ENCODE measurements at regions not wholly inside any gene's neighbourhood (a gene's known extent, or its start where the extent isn't known, plus 50 kb on each side); places are given as distances from the start of the nearest gene placed in this dataset.

DNA sequence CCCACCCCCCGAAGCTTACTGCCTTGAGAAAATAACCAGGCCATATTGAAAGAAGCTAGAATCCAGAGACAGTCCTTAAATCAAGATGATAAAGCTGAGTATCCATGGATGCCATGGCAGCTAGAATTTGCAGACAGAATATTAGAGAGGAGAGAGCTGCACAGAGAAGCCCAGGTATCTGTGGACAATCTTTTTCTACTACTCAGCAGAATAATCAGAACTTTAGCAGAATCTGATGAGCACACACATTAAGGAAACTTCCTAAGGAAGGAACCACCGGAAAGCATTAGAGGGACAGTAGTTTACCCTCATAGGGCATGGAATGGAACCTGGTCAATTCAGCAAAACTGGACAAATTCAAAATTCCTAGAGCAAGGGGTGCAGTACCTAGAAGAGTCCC, 1001.7 kb downstream of the HACE1 start:
- TF ChIP-seq CTCF (IDR thresholded peaks at IDR 0.05; ENCODE audit: low read depth, low read length, missing input control): no peak
- TF ChIP-seq RXRA (IDR thresholded peaks at IDR 0.05): no peak
- no peak for TF ChIP-seq YY1 (IDR thresholded peaks at IDR 0.05)
- no peak for TF ChIP-seq ZBTB33 (IDR thresholded peaks at IDR 0.05)
- no peak for TF ChIP-seq MAX (IDR thresholded peaks at IDR 0.05)
- TF ChIP-seq, protein P1, sequence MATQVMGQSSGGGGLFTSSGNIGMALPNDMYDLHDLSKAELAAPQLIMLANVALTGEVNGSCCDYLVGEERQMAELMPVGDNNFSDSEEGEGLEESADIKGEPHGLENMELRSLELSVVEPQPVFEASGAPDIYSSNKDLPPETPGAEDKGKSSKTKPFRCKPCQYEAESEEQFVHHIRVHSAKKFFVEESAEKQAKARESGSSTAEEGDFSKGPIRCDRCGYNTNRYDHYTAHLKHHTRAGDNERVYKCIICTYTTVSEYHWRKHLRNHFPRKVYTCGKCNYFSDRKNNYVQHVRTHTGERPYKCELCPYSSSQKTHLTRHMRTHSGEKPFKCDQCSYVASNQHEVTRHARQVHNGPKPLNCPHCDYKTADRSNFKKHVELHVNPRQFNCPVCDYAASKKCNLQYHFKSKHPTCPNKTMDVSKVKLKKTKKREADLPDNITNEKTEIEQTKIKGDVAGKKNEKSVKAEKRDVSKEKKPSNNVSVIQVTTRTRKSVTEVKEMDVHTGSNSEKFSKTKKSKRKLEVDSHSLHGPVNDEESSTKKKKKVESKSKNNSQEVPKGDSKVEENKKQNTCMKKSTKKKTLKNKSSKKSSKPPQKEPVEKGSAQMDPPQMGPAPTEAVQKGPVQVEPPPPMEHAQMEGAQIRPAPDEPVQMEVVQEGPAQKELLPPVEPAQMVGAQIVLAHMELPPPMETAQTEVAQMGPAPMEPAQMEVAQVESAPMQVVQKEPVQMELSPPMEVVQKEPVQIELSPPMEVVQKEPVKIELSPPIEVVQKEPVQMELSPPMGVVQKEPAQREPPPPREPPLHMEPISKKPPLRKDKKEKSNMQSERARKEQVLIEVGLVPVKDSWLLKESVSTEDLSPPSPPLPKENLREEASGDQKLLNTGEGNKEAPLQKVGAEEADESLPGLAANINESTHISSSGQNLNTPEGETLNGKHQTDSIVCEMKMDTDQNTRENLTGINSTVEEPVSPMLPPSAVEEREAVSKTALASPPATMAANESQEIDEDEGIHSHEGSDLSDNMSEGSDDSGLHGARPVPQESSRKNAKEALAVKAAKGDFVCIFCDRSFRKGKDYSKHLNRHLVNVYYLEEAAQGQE (IDR thresholded peaks at IDR 0.05): no peak
- TF ChIP-seq HNF4G (IDR thresholded peaks at IDR 0.05): no peak
- no peak for TF ChIP-seq TAF1 (conservative IDR thresholded peaks at IDR 0.05)
- no peak for TF ChIP-seq SP1 (IDR thresholded peaks at IDR 0.05)
- TF ChIP-seq JUND (IDR thresholded peaks at IDR 0.05): no peak
- TF ChIP-seq RAD21 (IDR thresholded peaks at IDR 0.05): no peak

Data from liver (tissue), 3 donors.